B cell (primary cell): ENCODE measurements at regions not wholly inside any gene's neighbourhood (a gene's known extent, or its start where the extent isn't known, plus 50 kb on each side); places are given as distances from the start of the nearest gene placed in this dataset.

Experiments
- ATAC-seq: fragments of 200-7000 bp; cut with Tn5 transposase; one replicate; pipeline ENCODE4 v1.10.0; 2021; ENCODE audit warnings: low read depth, mild to moderate bottlenecking, moderate number of reproducible peaks, moderate library complexity
- CTCF ChIA-PET: fragments of 350-600 bp; sonication (Branson Sonifier 250); formaldehyde crosslinking; loops from one replicate; lab custom pipeline; 2021; ENCODE audit warnings: antibody characterized with exemption, inconsistent platforms; lab: Charles Lee
- POLR2A ChIA-PET: fragments of 350-600 bp; sonication (Branson Sonifier 250); formaldehyde crosslinking; loops from one replicate; lab custom pipeline; 2021; ENCODE audit warnings: antibody characterized with exemption; lab: Charles Lee
- DNase-seq: peaks from one replicate; pipeline ENCODE4 v3.0.0; 2013
- H2AFZ ChIP-seq: 2 replicates; pipeline ENCODE4 v1.6.1; 2012; ENCODE audit warnings: mild to moderate bottlenecking, low read depth, low read length; ENCODE audit not compliant: insufficient read depth, poor library complexity, severe bottlenecking
- H3K27ac ChIP-seq, 2 donors: 1 replicate in 1 of 2; 2 replicates in 1 of 2; pipeline ENCODE4 v1.5.1; 2012 to 2013; ENCODE audit warnings: low read length in 2 of 2, mild to moderate bottlenecking in 2 of 2, moderate library complexity in 1 of 2
- H3K27me3 ChIP-seq, 4 experiments: fragments of 200-600 bp in 1 of 4; sonication (generic) in 1 of 4; replicated peaks in 1 of 4; 1 replicate in 2 of 4; 2 replicates in 2 of 4; pipeline versions ENCODE4 v1.6.1 to v1.7.0; 2013 to 2016; ENCODE audit warnings: low read length in 3 of 4, mild to moderate bottlenecking in 2 of 4, mixed read lengths in 1 of 4, moderate library complexity in 1 of 4; ENCODE audit not compliant: insufficient read depth in 4 of 4, control insufficient read depth in 3 of 4; ENCODE audit errors: control extremely low read depth in 1 of 4
- H3K36me3 ChIP-seq, 2 experiments: replicated peaks in 1 of 2; 1 replicate in 1 of 2; 2 replicates in 1 of 2; pipeline versions ENCODE4 v1.6.1 to v1.7.1; 2013; ENCODE audit warnings: low read length in 1 of 2; ENCODE audit not compliant: insufficient read depth in 2 of 2, control insufficient read depth in 1 of 2; ENCODE audit errors: control extremely low read depth in 1 of 2, extremely low read depth in 1 of 2
- H3K4me1 ChIP-seq, 2 donors: fragments of 200-600 bp in 1 of 2; sonication (generic) in 1 of 2; 1 replicate in 1 of 2; 2 replicates in 1 of 2; pipeline versions ENCODE4 v1.5.1 to v1.6.1; 2013 to 2017; ENCODE audit warnings: low read length in 2 of 2; ENCODE audit not compliant: control insufficient read depth in 2 of 2, insufficient read depth in 2 of 2
- H3K4me2 ChIP-seq: replicated peaks from 2 replicates; pipeline ENCODE3; 2012; ENCODE audit warnings: mild to moderate bottlenecking, low read depth, low read length; ENCODE audit not compliant: poor library complexity, severe bottlenecking
- H3K4me3 ChIP-seq, 5 experiments: fragments of 200-600 bp in 1 of 5; sonication (generic) in 1 of 5; 1 replicate in 3 of 5; 2 replicates in 2 of 5; pipeline versions ENCODE4 v1.5.1 to v1.7.0; 2011 to 2016; ENCODE audit warnings: low read length in 4 of 5, mild to moderate bottlenecking in 4 of 5, low read depth in 2 of 5, control low read depth in 1 of 5, moderate library complexity in 1 of 5; ENCODE audit not compliant: insufficient read depth in 1 of 5; ENCODE audit errors: control extremely low read depth in 1 of 5, extremely low read depth in 1 of 5
- H3K79me2 ChIP-seq: fragments of 200-600 bp; sonication (generic); one replicate; pipeline ENCODE4 v1.6.0; 2016; ENCODE audit warnings: low read length; ENCODE audit not compliant: control insufficient read depth, insufficient read depth
- H3K9ac ChIP-seq: fragments of 200-600 bp; sonication (generic); 2 replicates; pipeline ENCODE4 v1.6.1; 2017; ENCODE audit warnings: mild to moderate bottlenecking, low read length, moderate library complexity
- H3K9me3 ChIP-seq, 3 donors: one replicate each; pipeline versions ENCODE4 v1.6.1 to v1.7.1; 2013; ENCODE audit warnings: low read length in 2 of 3; ENCODE audit not compliant: control insufficient read depth in 2 of 3, insufficient read depth in 1 of 3; ENCODE audit errors: control extremely low read depth in 1 of 3
- H4K20me1 ChIP-seq: 2 replicates; pipeline ENCODE4 v1.6.0; 2012; ENCODE audit warnings: mild to moderate bottlenecking, low read length; ENCODE audit not compliant: insufficient read depth, control insufficient read depth, poor library complexity, severe bottlenecking
- H3K27ac Mint-ChIP-seq: one replicate; pipeline ENCODE4 v1.8.0; 2021; ENCODE audit warnings: mixed read lengths
- H3K27me3 Mint-ChIP-seq: one replicate; pipeline ENCODE4 v1.8.0; 2021; ENCODE audit warnings: mixed read lengths
- H3K4me1 Mint-ChIP-seq: one replicate; pipeline ENCODE4 v1.8.0; 2021; ENCODE audit warnings: mixed read lengths
- H3K4me3 Mint-ChIP-seq: one replicate; pipeline ENCODE4 v1.8.0; 2021; ENCODE audit warnings: mixed read lengths
- H3K9me3 Mint-ChIP-seq: one replicate; pipeline ENCODE4 v1.8.0; 2022; ENCODE audit warnings: mixed read lengths; ENCODE audit not compliant: insufficient read depth
- CTCF ChIP-seq: fragments of 200-600 bp; IDR thresholded peaks from one replicate; pipeline ENCODE4 v1.8.0; 2022; ENCODE audit warnings: antibody characterized with exemption, mild to moderate bottlenecking
- EZH2 ChIP-seq: IDR thresholded peaks from 2 replicates; pipeline ENCODE4 v1.6.1; 2012; ENCODE audit warnings: borderline replicate concordance, low read depth, mild to moderate bottlenecking, moderate library complexity, low read length; ENCODE audit not compliant: insufficient read depth, poor library complexity, severe bottlenecking
- WGBS: methylation state at CpG from one replicate; pipeline ENCODE4 v1.1.5; 2013; ENCODE audit warnings: missing lambda C conversion rate; ENCODE audit not compliant: insufficient coverage; 5-methylcytosine and 5-hydroxymethylcytosine counted together
- intact Hi-C: fragments of 100-400 bp; cut with micrococcal nuclease; formaldehyde crosslinking; loops from one replicate; pipeline ENCODE4 v1.10.0; 2022

DNA sequence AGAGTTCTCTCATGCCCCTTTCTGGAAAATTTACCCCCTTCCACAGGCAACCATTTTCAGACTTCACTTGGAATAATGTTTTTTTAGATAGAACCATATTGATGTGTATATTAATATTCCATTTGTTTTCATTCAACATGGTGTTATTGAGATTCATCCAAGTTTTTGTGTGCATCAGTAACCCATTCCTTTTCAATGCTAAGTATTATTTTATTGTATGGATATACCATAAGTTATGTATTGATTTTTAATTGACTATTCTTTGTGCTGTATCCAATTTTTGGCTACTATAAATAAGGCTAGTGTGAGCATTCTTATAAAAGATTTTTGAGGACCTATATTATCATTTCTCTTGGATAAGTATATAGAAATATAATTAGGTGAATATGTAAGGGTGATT is 1025.7 kb downstream of the GRM8 start:
- no peak overlapping the region for H3K4me3 Mint-ChIP-seq
- H3K9me3 ChIP-seq = no peaks in the 10 kb centered on the region

DNA sequence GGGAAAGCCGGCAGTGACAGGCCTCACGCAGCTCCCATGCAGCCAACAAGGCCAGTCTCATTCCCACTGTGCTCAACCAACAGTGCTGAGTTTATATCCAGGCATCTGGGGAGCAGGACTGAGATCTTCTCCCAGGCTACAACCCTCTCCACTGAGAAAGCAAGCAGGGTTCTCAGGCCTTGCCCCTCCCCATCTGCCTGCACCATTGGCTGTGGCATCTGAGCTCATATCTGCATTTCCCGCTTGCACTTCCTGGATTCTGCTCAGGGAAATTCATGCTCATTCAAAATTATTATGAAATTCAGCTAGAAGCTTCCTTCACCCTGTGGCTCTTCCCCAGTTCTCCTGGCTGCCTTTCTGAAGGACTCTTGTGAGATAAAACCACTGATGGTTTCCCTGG is 1029.0 kb downstream of the GRM8 start:
- TF ChIP-seq EZH2 = no peak
- no peak for TF ChIP-seq CTCF
- Mint-ChIP-seq H3K4me3 (no peak overlapping the region), H3K27ac (no peak overlapping the region), H3K4me1 (no peaks in the 10 kb centered on the region), H3K9me3 (peaks cover 5% of the 10 kb centered on the region), H3K27me3 (no peaks in the 10 kb centered on the region)
- H3K79me2 ChIP-seq = no peaks in the 10 kb centered on the region
- no peaks in the 10 kb centered on the region for H3K36me3 ChIP-seq
- H3K9ac ChIP-seq = no peak overlapping the region
- H3K27me3 ChIP-seq = no peaks in the 10 kb centered on the region
- intact Hi-C loops = no loop called here
- no peaks in the 10 kb centered on the region for H3K9me3 ChIP-seq
- WGBS = 100% methylated on average over 2 of the region's 3 CpGs
- DNase-seq (no peak), ATAC-seq (no peak)
- CTCF ChIA-PET = no interaction called here
- H3K27ac ChIP-seq = no peak overlapping the region
- no peaks in the 10 kb centered on the region for H4K20me1 ChIP-seq
- H3K4me3 ChIP-seq = no peak overlapping the region
- POLR2A ChIA-PET = no interaction called here
- no peaks in the 10 kb centered on the region for H3K4me1 ChIP-seq
- no peak overlapping the region for H2AFZ ChIP-seq
- no peak overlapping the region for H3K4me2 ChIP-seq

More for the DNA sequence above, 1025.7 kb downstream of the GRM8 start:
- H3K27me3 ChIP-seq = no peaks in the 10 kb centered on the region
- intact Hi-C loops = no loop called here
- H2AFZ ChIP-seq = no peak overlapping the region
- H3K36me3 ChIP-seq = no peaks in the 10 kb centered on the region
- no peak overlapping the region for H3K4me3 ChIP-seq
- ATAC-seq = no peak
- H3K4me2 ChIP-seq = no peak overlapping the region
- H3K27ac Mint-ChIP-seq = no peak overlapping the region
- H3K27ac ChIP-seq = no peak overlapping the region
- TF ChIP-seq CTCF (no peak), EZH2 (no peak)
- no peaks in the 10 kb centered on the region for H3K27me3 Mint-ChIP-seq
- no peaks in the 10 kb centered on the region for H3K4me1 ChIP-seq
- CTCF ChIA-PET = no interaction called here
- no peaks in the 10 kb centered on the region for H3K4me1 Mint-ChIP-seq
- H3K9me3 Mint-ChIP-seq = no peaks in the 10 kb centered on the region
- no peaks in the 10 kb centered on the region for H3K79me2 ChIP-seq
- no peaks in the 10 kb centered on the region for H4K20me1 ChIP-seq
- POLR2A ChIA-PET = no interaction called here
- H3K9ac ChIP-seq = no peak overlapping the region
- DNase-seq = no peak
